B cell (primary cell): ENCODE measurements at regions not wholly inside any gene's neighbourhood (a gene's known extent, or its start where the extent isn't known, plus 50 kb on each side); places are given as distances from the start of the nearest gene placed in this dataset.

Experiments
- ATAC-seq: fragments of 200-7000 bp; cut with Tn5 transposase; one replicate; pipeline ENCODE4 v1.10.0; 2021; ENCODE audit warnings: low read depth, mild to moderate bottlenecking, moderate number of reproducible peaks, moderate library complexity
- CTCF ChIA-PET: fragments of 350-600 bp; sonication (Branson Sonifier 250); formaldehyde crosslinking; loops from one replicate; lab custom pipeline; 2021; ENCODE audit warnings: antibody characterized with exemption, inconsistent platforms; lab: Charles Lee
- POLR2A ChIA-PET: fragments of 350-600 bp; sonication (Branson Sonifier 250); formaldehyde crosslinking; loops from one replicate; lab custom pipeline; 2021; ENCODE audit warnings: antibody characterized with exemption; lab: Charles Lee
- DNase-seq: peaks from one replicate; pipeline ENCODE4 v3.0.0; 2013
- H2AFZ ChIP-seq: 2 replicates; pipeline ENCODE4 v1.6.1; 2012; ENCODE audit warnings: mild to moderate bottlenecking, low read depth, low read length; ENCODE audit not compliant: insufficient read depth, poor library complexity, severe bottlenecking
- H3K27ac ChIP-seq, 2 donors: 1 replicate in 1 of 2; 2 replicates in 1 of 2; pipeline ENCODE4 v1.5.1; 2012 to 2013; ENCODE audit warnings: low read length in 2 of 2, mild to moderate bottlenecking in 2 of 2, moderate library complexity in 1 of 2
- H3K27me3 ChIP-seq, 4 experiments: fragments of 200-600 bp in 1 of 4; sonication (generic) in 1 of 4; replicated peaks in 1 of 4; 1 replicate in 2 of 4; 2 replicates in 2 of 4; pipeline versions ENCODE4 v1.6.1 to v1.7.0; 2013 to 2016; ENCODE audit warnings: low read length in 3 of 4, mild to moderate bottlenecking in 2 of 4, mixed read lengths in 1 of 4, moderate library complexity in 1 of 4; ENCODE audit not compliant: insufficient read depth in 4 of 4, control insufficient read depth in 3 of 4; ENCODE audit errors: control extremely low read depth in 1 of 4
- H3K36me3 ChIP-seq, 2 experiments: replicated peaks in 1 of 2; 1 replicate in 1 of 2; 2 replicates in 1 of 2; pipeline versions ENCODE4 v1.6.1 to v1.7.1; 2013; ENCODE audit warnings: low read length in 1 of 2; ENCODE audit not compliant: insufficient read depth in 2 of 2, control insufficient read depth in 1 of 2; ENCODE audit errors: control extremely low read depth in 1 of 2, extremely low read depth in 1 of 2
- H3K4me1 ChIP-seq, 2 donors: fragments of 200-600 bp in 1 of 2; sonication (generic) in 1 of 2; 1 replicate in 1 of 2; 2 replicates in 1 of 2; pipeline versions ENCODE4 v1.5.1 to v1.6.1; 2013 to 2017; ENCODE audit warnings: low read length in 2 of 2; ENCODE audit not compliant: control insufficient read depth in 2 of 2, insufficient read depth in 2 of 2
- H3K4me2 ChIP-seq: replicated peaks from 2 replicates; pipeline ENCODE3; 2012; ENCODE audit warnings: mild to moderate bottlenecking, low read depth, low read length; ENCODE audit not compliant: poor library complexity, severe bottlenecking
- H3K4me3 ChIP-seq, 5 experiments: fragments of 200-600 bp in 1 of 5; sonication (generic) in 1 of 5; 1 replicate in 3 of 5; 2 replicates in 2 of 5; pipeline versions ENCODE4 v1.5.1 to v1.7.0; 2011 to 2016; ENCODE audit warnings: low read length in 4 of 5, mild to moderate bottlenecking in 4 of 5, low read depth in 2 of 5, control low read depth in 1 of 5, moderate library complexity in 1 of 5; ENCODE audit not compliant: insufficient read depth in 1 of 5; ENCODE audit errors: control extremely low read depth in 1 of 5, extremely low read depth in 1 of 5
- H3K79me2 ChIP-seq: fragments of 200-600 bp; sonication (generic); one replicate; pipeline ENCODE4 v1.6.0; 2016; ENCODE audit warnings: low read length; ENCODE audit not compliant: control insufficient read depth, insufficient read depth
- H3K9ac ChIP-seq: fragments of 200-600 bp; sonication (generic); 2 replicates; pipeline ENCODE4 v1.6.1; 2017; ENCODE audit warnings: mild to moderate bottlenecking, low read length, moderate library complexity
- H3K9me3 ChIP-seq, 3 donors: one replicate each; pipeline versions ENCODE4 v1.6.1 to v1.7.1; 2013; ENCODE audit warnings: low read length in 2 of 3; ENCODE audit not compliant: control insufficient read depth in 2 of 3, insufficient read depth in 1 of 3; ENCODE audit errors: control extremely low read depth in 1 of 3
- H4K20me1 ChIP-seq: 2 replicates; pipeline ENCODE4 v1.6.0; 2012; ENCODE audit warnings: mild to moderate bottlenecking, low read length; ENCODE audit not compliant: insufficient read depth, control insufficient read depth, poor library complexity, severe bottlenecking
- H3K27ac Mint-ChIP-seq: one replicate; pipeline ENCODE4 v1.8.0; 2021; ENCODE audit warnings: mixed read lengths
- H3K27me3 Mint-ChIP-seq: one replicate; pipeline ENCODE4 v1.8.0; 2021; ENCODE audit warnings: mixed read lengths
- H3K4me1 Mint-ChIP-seq: one replicate; pipeline ENCODE4 v1.8.0; 2021; ENCODE audit warnings: mixed read lengths
- H3K4me3 Mint-ChIP-seq: one replicate; pipeline ENCODE4 v1.8.0; 2021; ENCODE audit warnings: mixed read lengths
- H3K9me3 Mint-ChIP-seq: one replicate; pipeline ENCODE4 v1.8.0; 2022; ENCODE audit warnings: mixed read lengths; ENCODE audit not compliant: insufficient read depth
- EZH2 ChIP-seq: IDR thresholded peaks from 2 replicates; pipeline ENCODE4 v1.6.1; 2012; ENCODE audit warnings: borderline replicate concordance, low read depth, mild to moderate bottlenecking, moderate library complexity, low read length; ENCODE audit not compliant: insufficient read depth, poor library complexity, severe bottlenecking
- WGBS: methylation state at CpG from one replicate; pipeline ENCODE4 v1.1.5; 2013; ENCODE audit warnings: missing lambda C conversion rate; ENCODE audit not compliant: insufficient coverage; 5-methylcytosine and 5-hydroxymethylcytosine counted together
- intact Hi-C: fragments of 100-400 bp; cut with micrococcal nuclease; formaldehyde crosslinking; loops from one replicate; pipeline ENCODE4 v1.10.0; 2022
- TF ChIP-seq, protein P1 (sequence below): fragments of 200-600 bp; IDR thresholded peaks from one replicate; pipeline ENCODE4 v1.8.0; 2022; ENCODE audit warnings: antibody characterized with exemption, mild to moderate bottlenecking

DNA sequence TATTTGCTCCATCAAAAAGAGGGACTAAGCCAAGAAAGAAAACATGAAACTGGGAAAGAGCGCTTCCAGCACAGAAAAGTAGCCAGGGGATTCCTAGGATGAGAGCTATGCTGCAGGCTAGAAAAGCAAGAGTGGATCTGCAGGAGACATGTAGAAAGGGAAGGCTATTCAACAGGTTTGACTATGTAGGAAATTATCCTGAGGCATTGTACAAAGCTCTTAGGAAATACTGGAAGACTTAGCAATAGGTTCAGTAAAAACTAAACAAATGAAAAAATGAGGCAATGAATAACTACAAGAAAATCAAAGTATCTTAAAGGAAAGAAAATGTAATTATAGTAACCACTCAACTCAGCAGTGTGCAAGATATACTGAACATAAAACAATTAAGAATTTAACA is 178.7 kb upstream of the FOXN2 start:
- Histone ChIP-seq H3K9ac (no peak overlapping the region), H3K4me2 (no peak overlapping the region), H3K4me3 (no peak overlapping the region), H3K36me3 (no peaks in the 10 kb centered on the region), H3K27me3 (no peaks in the 10 kb centered on the region), H4K20me1 (no peaks in the 10 kb centered on the region), H3K9me3 (peaks cover 0 to 1% (median 0%) of the 10 kb centered on the region in 3 donors), H3K27ac (no peak overlapping the region), H3K4me1 (no peaks in the 10 kb centered on the region), H3K79me2 (no peaks in the 10 kb centered on the region), H2AFZ (no peak overlapping the region)
- no peak for TF ChIP-seq EZH2
- TF ChIP-seq, protein P1, sequence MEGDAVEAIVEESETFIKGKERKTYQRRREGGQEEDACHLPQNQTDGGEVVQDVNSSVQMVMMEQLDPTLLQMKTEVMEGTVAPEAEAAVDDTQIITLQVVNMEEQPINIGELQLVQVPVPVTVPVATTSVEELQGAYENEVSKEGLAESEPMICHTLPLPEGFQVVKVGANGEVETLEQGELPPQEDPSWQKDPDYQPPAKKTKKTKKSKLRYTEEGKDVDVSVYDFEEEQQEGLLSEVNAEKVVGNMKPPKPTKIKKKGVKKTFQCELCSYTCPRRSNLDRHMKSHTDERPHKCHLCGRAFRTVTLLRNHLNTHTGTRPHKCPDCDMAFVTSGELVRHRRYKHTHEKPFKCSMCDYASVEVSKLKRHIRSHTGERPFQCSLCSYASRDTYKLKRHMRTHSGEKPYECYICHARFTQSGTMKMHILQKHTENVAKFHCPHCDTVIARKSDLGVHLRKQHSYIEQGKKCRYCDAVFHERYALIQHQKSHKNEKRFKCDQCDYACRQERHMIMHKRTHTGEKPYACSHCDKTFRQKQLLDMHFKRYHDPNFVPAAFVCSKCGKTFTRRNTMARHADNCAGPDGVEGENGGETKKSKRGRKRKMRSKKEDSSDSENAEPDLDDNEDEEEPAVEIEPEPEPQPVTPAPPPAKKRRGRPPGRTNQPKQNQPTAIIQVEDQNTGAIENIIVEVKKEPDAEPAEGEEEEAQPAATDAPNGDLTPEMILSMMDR, result no peak
- H3K27ac Mint-ChIP-seq, result no peak overlapping the region
- peaks cover 6% of the 10 kb centered on the region for H3K9me3 Mint-ChIP-seq
- H3K27me3 Mint-ChIP-seq, result peaks cover 2% of the 10 kb centered on the region
- ChIA-PET CTCF (interaction anchor here (0.9 to 1.3 kb wide), 2 partner anchors 10 to 12 kb away, joined by 3 read pairs; no protein-coding TSS in a partner anchor), POLR2A (no interaction called here)
- H3K4me1 Mint-ChIP-seq, result no peaks in the 10 kb centered on the region
- WGBS, result 92% methylated on average over 1 of the region's 1 CpG
- H3K4me3 Mint-ChIP-seq, result no peak overlapping the region
- ATAC-seq, result no peak
- no peak for DNase-seq
- intact Hi-C loops, result no loop called here

DNA sequence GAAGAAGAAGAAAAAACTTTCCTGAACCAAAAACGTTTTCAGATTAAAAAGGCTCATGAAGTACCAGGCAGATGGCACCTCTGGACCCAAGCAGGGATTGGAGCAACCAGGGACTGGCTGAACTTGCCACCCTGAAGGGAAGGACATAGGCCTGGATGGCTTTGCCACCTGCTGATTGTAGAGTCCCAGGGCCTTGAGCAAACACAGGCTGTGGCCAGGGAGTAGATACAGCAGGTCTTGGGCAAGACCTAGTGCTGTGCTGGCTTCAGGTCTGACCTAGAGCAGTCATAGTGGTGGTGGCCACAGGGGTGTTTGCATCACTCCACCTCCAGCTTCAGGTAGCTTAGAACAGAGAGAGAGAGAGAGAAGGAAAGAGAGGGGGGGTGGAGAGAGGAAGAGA is 176.7 kb upstream of the FOXN2 start:
- Histone ChIP-seq H3K9me3 (peaks cover 0 to 1% (median 0%) of the 10 kb centered on the region in 3 donors), H2AFZ (no peak overlapping the region), H3K27me3 (no peaks in the 10 kb centered on the region), H3K9ac (no peak overlapping the region), H3K4me2 (no peak overlapping the region), H4K20me1 (no peaks in the 10 kb centered on the region), H3K27ac (no peak overlapping the region), H3K4me3 (no peak overlapping the region), H3K4me1 (no peaks in the 10 kb centered on the region), H3K79me2 (no peaks in the 10 kb centered on the region), H3K36me3 (no peaks in the 10 kb centered on the region)
- Mint-ChIP-seq H3K9me3 (peaks cover 6% of the 10 kb centered on the region), H3K27ac (no peak overlapping the region), H3K4me3 (no peak overlapping the region), H3K4me1 (no peaks in the 10 kb centered on the region), H3K27me3 (peaks cover 2% of the 10 kb centered on the region)
- DNase-seq, result no peak
- ChIA-PET POLR2A (no interaction called here), CTCF (no interaction called here)
- no peak for ATAC-seq
- 83% methylated on average over 1 of the region's 1 CpG for WGBS
- intact Hi-C loops, result no loop called here
- no peak for TF ChIP-seq EZH2
- TF ChIP-seq, protein P1, result no peak
